ENCODE measurements at regions not wholly inside any gene's neighbourhood (a gene's known extent, or its start where the extent isn't known, plus 50 kb on each side); places are given as distances from the start of the nearest gene placed in this dataset.
"Not testable (repeated sequence)": the region's sequence is repeated elsewhere in the genome, so short reads cannot be mapped to it uniquely, and the experiment has no call there.

GRCh38 chr1:96598416-96599168 is 123.0 kb upstream of the PTBP2 start:
- DNase-seq (ENCODE audit: low read depth), result no peak

- not testable (repeated sequence) for DNase-seq (ENCODE audit: low read depth)
Observed at GRCh38 chr1:96604620-96605019, 117.0 kb upstream of the PTBP2 start.

DNA sequence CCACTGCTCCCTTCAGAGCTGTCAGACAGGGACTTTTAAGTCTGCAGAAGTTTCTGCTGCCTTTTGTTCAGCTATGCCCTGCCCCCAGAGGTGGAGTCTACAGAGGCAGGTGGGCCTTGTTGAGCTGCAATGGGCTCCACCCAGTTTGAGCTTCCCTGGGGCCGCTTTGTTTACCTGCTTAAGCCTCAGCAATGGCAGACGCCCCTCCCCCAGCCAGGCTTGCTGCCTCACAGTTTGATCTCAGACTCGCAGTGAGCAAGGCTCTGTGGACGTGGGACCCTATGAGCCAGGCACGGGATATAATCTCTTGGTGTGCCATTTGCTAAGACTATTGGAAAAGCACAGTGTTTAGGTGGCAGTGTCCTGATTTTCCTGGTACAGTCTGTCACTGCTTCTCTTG is 104.2 kb upstream of the PTBP2 start:
- DNase-seq (ENCODE audit: low read depth), result not testable (repeated sequence)

DNA sequence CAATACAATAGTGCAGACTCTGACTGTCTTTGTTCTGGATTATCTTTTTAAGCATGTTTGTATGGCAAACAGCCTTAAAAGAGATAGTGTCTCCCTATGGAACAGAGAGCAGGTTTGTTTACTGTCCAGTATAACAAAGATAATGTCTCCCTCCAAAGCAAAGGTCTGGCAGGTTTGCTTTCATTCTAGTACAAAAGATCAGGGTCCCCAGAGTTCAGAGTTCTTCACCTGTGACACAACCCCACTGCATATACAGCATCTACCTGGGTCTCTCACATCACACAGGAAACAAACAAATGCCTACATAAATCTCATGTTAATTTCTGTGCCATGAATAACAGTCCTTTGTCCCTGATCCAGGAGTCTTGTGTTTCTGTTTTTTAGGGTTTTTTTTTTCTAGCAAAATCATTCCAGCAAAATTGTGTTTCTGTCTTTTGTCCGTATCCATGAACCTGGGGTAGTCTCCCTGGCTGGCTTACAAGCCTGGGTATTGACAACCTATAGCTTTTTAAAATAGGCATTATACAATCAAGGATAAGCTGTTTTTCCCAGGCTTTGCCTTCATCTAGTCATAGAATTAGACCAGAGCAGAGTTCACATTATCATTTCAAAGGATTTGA is 89.4 kb upstream of the PTBP2 start:
- no peak for DNase-seq (ENCODE audit: low read depth)

DNA sequence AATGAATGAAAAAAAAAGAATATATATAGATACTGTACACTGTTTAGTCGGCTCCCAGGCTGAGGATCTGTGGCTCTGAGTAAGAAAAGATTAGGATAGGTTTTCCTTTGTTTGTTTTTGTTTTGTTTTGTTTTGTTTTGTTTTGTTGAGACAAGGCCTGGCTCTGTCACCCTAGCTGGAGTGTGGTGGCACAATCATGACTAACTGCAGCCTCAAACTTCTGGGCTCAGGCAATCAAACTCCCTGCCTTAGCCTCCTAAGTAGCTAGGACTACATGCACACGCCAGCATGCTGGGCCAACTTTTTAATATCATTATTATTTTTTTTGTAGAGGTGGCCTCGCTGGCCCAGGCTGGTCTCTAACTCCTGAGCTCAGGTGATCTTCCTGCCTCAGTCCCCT is 87.9 kb upstream of the PTBP2 start:
- no peak for DNase-seq (ENCODE audit: low read depth)

GRCh38 chr1:96634883-96635282 is 86.7 kb upstream of the PTBP2 start:
- DNase-seq (ENCODE audit: low read depth), result no peak

- DNase-seq (ENCODE audit: low read depth), result no peak
Observed at GRCh38 chr1:96641282-96641681, 80.3 kb upstream of the PTBP2 start.

GRCh38 chr1:96643519-96643918 is 78.1 kb upstream of the PTBP2 start:
- DNase-seq (ENCODE audit: low read depth), result no peak

DNA sequence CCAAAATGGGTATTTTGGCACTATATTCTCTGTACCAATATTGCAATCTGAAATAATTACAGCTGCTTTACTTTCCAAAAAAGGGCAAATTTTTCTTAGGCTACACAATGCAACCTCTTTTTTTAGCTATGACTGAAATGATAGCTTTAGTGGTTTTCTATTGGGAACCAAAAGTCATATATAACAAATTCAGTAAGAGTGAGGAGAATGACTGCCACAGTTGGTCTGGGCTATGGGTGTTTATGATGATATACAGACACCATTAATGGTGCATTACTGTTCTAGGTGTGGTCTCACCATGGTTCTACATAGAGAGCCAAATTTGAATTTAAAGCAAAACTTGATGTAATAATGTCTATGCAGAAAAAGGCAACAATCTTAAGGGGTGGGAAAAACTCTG is 72.3 kb upstream of the PTBP2 start:
- no peak for DNase-seq (ENCODE audit: low read depth)

DNA sequence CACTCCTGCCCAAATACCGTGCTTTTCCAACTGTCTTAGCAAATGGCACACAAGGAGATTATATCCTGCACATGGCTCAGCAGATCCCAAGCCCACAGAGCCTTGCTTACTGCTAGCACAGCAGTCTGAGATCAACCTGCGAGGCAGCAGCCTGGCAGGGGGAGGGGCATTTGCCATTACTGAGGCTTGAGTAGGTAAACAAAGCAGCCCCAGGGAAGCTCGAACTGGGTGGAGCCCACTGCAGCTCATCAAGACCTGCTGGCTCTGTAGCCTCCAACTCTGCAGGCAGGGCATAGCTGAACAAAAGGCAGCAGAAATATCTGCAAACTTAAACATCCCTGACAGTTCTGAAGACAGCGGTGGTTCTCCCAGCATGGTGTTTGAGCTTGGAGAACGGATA is 70.1 kb upstream of the PTBP2 start:
- no peak for DNase-seq (ENCODE audit: low read depth)

- DNase-seq (ENCODE audit: low read depth), result no peak
Observed at GRCh38 chr1:96660051-96660450, 61.5 kb upstream of the PTBP2 start.

- no peak for DNase-seq (ENCODE audit: low read depth)
Observed at GRCh38 chr1:96660503-96660902, 61.1 kb upstream of the PTBP2 start.
